Spleen (tissue), 11 donors: ENCODE measurements at regions not wholly inside any gene's neighbourhood (a gene's known extent, or its start where the extent isn't known, plus 50 kb on each side); places are given as distances from the start of the nearest gene placed in this dataset.

Experiments used
- DNase-seq: peaks from one replicate; pipeline ENCODE4 v3.0.0-alpha.2; 2020
- H3K27ac ChIP-seq, 8 donors: fragments of 200-600 bp; sonication (generic) in 7 of 8; 1 replicate in 4 of 8; 2 replicates in 4 of 8; pipeline versions ENCODE4 v1.5.0 to v1.8.0; 2016 to 2021; ENCODE audit warnings: inconsistent platforms in 4 of 8, mild to moderate bottlenecking in 4 of 8, moderate library complexity in 1 of 8
- H3K27me3 ChIP-seq, 7 donors: fragments of 200-600 bp; sonication (generic) in 6 of 7; replicated peaks in 1 of 7; 1 replicate in 4 of 7; 2 replicates in 3 of 7; pipeline versions ENCODE4 v1.5.0 to v1.8.0; 2016 to 2021; ENCODE audit warnings: inconsistent platforms in 3 of 7, mild to moderate bottlenecking in 1 of 7
- H3K36me3 ChIP-seq, 6 donors: fragments of 200-600 bp; sonication (generic) in 5 of 6; 1 replicate in 4 of 6; 2 replicates in 2 of 6; pipeline versions ENCODE4 v1.5.0 to v1.8.0; 2016 to 2021; ENCODE audit warnings: inconsistent platforms in 2 of 6
- H3K4me1 ChIP-seq, 6 donors: fragments of 200-600 bp; sonication (generic) in 5 of 6; 1 replicate in 3 of 6; 2 replicates in 3 of 6; pipeline versions ENCODE4 v1.5.0 to v1.8.0; 2016 to 2021; ENCODE audit warnings: inconsistent platforms in 3 of 6
- H3K4me3 ChIP-seq, 8 donors: fragments of 200-600 bp; sonication (generic) in 7 of 8; 1 replicate in 4 of 8; 2 replicates in 4 of 8; pipeline versions ENCODE4 v1.5.0 to v1.8.0; 2016 to 2021; ENCODE audit warnings: inconsistent platforms in 4 of 8, mild to moderate bottlenecking in 4 of 8, moderate library complexity in 2 of 8
- H3K9me3 ChIP-seq, 8 donors: fragments of 200-600 bp; sonication (generic) in 7 of 8; 1 replicate in 4 of 8; 2 replicates in 4 of 8; pipeline versions ENCODE4 v1.5.0 to v1.8.0; 2016 to 2021; ENCODE audit warnings: inconsistent platforms in 4 of 8
- CTCF ChIP-seq, 11 experiments: fragments of 200-600 bp in 7 of 11; fragments of 450-650 bp in 4 of 11; sonication (generic) in 4 of 11; IDR thresholded peaks in 8 of 11; conservative IDR thresholded peaks in 3 of 11; 1 replicate in 7 of 11; 2 replicates in 4 of 11; pipeline versions ENCODE4 v1.4.0 to v1.8.0; 2016 to 2021; ENCODE audit warnings: antibody characterized with exemption in 11 of 11, inconsistent platforms in 4 of 11, mild to moderate bottlenecking in 1 of 11
- POLR2A ChIP-seq, 3 donors: fragments of 450-650 bp; IDR thresholded peaks; one replicate each; pipeline ENCODE4 v1.5.1; 2017; ENCODE audit warnings: antibody characterized with exemption in 3 of 3, mild to moderate bottlenecking in 1 of 3
- POLR2AphosphoS5 ChIP-seq, 3 donors: sonication (generic); formaldehyde crosslinking; IDR thresholded peaks; one replicate each; pipeline ENCODE4 v1.5.1; 2017; ENCODE audit warnings: antibody characterized with exemption in 3 of 3
- WGBS, 5 donors: extraction: QIAGEN DNeasy Blood & Tissue Kit in 3 of 5; methylation state at CpG; one replicate each; pipeline versions ENCODE4 v1.1.5 to v1.1.7; 2013 to 2018; 5-methylcytosine and 5-hydroxymethylcytosine counted together
- intact Hi-C: fragments of 100-400 bp; cut with DNase I; formaldehyde crosslinking; loops from one replicate; pipeline ENCODE4 v1.15.0; 2023; ENCODE audit warnings: low total_unique reads
- donor health status: healthy with polysubstance abuse.
- donor health status: DM: no; HTN: no; CAD: no; lungs with moderate emphysema.
- donor health status: DM: no; HTN: no; CAD: no.
- donor health status: Bipolar disorder and iron deficiency.
- donor health status: healthy.
- donor health status: DM: no; HTN: no; CAD: no.
- donor health status: DM: yes; HTN: yes; CAD: no.

DNA sequence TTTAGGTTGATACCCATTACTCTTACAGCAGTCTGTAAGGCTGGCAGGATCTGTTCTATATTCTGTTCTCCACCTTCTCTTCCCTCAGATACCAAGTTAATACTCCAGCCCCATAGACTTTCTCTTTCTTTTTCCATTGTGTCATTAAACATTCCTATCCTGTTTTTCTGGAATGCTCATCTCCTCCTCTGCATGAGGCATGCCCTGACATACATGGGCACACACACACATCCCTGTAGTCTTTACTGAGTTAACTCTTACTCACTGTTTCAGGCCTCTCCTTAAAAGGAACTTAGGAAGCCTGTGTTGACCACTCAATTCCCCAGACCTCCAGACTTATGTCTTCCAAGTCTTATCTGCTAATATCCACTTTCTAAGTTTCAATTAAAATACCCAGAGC, 476.8 kb downstream of the METTL15 start:
- Histone ChIP-seq H3K4me3 (no peak overlapping the region), H3K27ac (no peak overlapping the region), H3K4me1 (no peaks in the 10 kb centered on the region), H3K36me3 (no peaks in the 10 kb centered on the region), H3K27me3 (no peaks in the 10 kb centered on the region), H3K9me3 (no peaks in the 10 kb centered on the region)
- TF ChIP-seq CTCF (IDR thresholded peaks at IDR 0.05 in 8 of 11, conservative IDR thresholded peaks at IDR 0.05 in 3 of 11) (no peak), POLR2A (IDR thresholded peaks at IDR 0.05) (no peak), POLR2AphosphoS5 (IDR thresholded peaks at IDR 0.05) (no peak)
- intact Hi-C loops, result no loop called here
- no peak for DNase-seq

DNA sequence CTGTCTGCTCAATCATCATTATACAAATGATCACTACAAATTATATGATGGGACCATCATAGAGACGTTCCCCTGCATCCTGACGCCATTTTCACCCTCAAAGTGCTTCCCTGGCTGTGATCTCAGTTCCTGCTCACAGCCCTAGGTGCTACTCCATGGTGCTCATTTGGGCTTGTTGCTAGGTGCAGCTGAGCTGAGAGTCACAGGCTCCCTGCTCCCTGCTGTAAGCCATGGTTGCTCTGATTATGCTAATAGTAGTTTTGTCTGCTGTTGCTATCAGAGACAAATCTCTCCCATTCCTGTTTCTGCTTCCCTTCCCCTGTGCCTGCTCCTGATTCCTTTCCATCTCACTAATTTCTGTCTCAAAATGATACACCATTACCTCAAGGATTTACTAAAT, 474.3 kb downstream of the METTL15 start:
- intact Hi-C loops, result no loop called here
- WGBS, 5 donors, result 50 to 73% (median 62%) methylated on average over 2 of the region's 2 CpGs
- TF ChIP-seq POLR2A (IDR thresholded peaks at IDR 0.05) (no peak), POLR2AphosphoS5 (IDR thresholded peaks at IDR 0.05) (no peak), CTCF (IDR thresholded peaks at IDR 0.05 in 8 of 11, conservative IDR thresholded peaks at IDR 0.05 in 3 of 11) (no peak)
- H3K27me3 ChIP-seq, result no peaks in the 10 kb centered on the region
- no peaks in the 10 kb centered on the region for H3K4me1 ChIP-seq
- no peak overlapping the region for H3K4me3 ChIP-seq
- DNase-seq, result no peak
- no peak overlapping the region for H3K27ac ChIP-seq
- H3K36me3 ChIP-seq, result no peaks in the 10 kb centered on the region
- H3K9me3 ChIP-seq, result no peaks in the 10 kb centered on the region

GRCh38 chr11:28581286-28582242, 473.4 kb downstream of the METTL15 start:
- Histone ChIP-seq H3K4me1 (no peaks in the 10 kb centered on the region), H3K27me3 (no peaks in the 10 kb centered on the region), H3K4me3 (no peak overlapping the region), H3K9me3 (no peaks in the 10 kb centered on the region), H3K36me3 (no peaks in the 10 kb centered on the region), H3K27ac (no peak overlapping the region)
- no peak for DNase-seq
- TF ChIP-seq POLR2AphosphoS5 (IDR thresholded peaks at IDR 0.05), result no peak
- TF ChIP-seq CTCF (IDR thresholded peaks at IDR 0.05 in 8 of 11, conservative IDR thresholded peaks at IDR 0.05 in 3 of 11), result no peak
- TF ChIP-seq POLR2A (IDR thresholded peaks at IDR 0.05), result no peak
- intact Hi-C loops, result no loop called here
- WGBS, 5 donors, result 80 to 87% (median 84%) methylated on average over 17 of the region's 17 CpGs

GRCh38 chr11:28571371-28571770, 463.2 kb downstream of the METTL15 start:
- Histone ChIP-seq H3K36me3 (no peaks in the 10 kb centered on the region), H3K4me3 (no peak overlapping the region), H3K27ac (no peak overlapping the region), H3K9me3 (peaks cover 0 to 7% (median 0%) of the 10 kb centered on the region in 8 donors), H3K4me1 (no peaks in the 10 kb centered on the region), H3K27me3 (no peaks in the 10 kb centered on the region)
- intact Hi-C loops, result no loop called here
- TF ChIP-seq CTCF (IDR thresholded peaks at IDR 0.05 in 8 of 11, conservative IDR thresholded peaks at IDR 0.05 in 3 of 11), result no peak
- TF ChIP-seq POLR2A (IDR thresholded peaks at IDR 0.05), result no peak
- TF ChIP-seq POLR2AphosphoS5 (IDR thresholded peaks at IDR 0.05), result no peak
- no peak for DNase-seq
